Peyer's patch (tissue), 4 donors: ENCODE measurements at regions not wholly inside any gene's neighbourhood (a gene's known extent, or its start where the extent isn't known, plus 50 kb on each side); places are given as distances from the start of the nearest gene placed in this dataset.

ENCODE experiments used
- CTCF ChIP-seq, 6 experiments: fragments of 450-650 bp in 4 of 6; fragments of 200-600 bp in 2 of 6; sonication (generic) in 1 of 6; IDR thresholded peaks; one replicate each; pipeline ENCODE4 v1.5.1; 2017 to 2019; ENCODE audit warnings: antibody characterized with exemption in 6 of 6, mild to moderate bottlenecking in 3 of 6, moderate library complexity in 1 of 6
- POLR2A ChIP-seq, 2 donors: fragments of 450-650 bp; IDR thresholded peaks; one replicate each; pipeline ENCODE4 v1.5.1; 2017; ENCODE audit warnings: antibody characterized with exemption in 2 of 2, mild to moderate bottlenecking in 2 of 2, moderate library complexity in 2 of 2

GRCh38 chr20:58137236-58137635 lies 91.2 kb downstream of the ANKRD60 start:
- TF ChIP-seq CTCF (IDR thresholded peaks at IDR 0.05) (no peak), POLR2A (IDR thresholded peaks at IDR 0.05) (no peak)
